GM10266 (cell line): ENCODE measurements at regions not wholly inside any gene's neighbourhood (a gene's known extent, or its start where the extent isn't known, plus 50 kb on each side); places are given as distances from the start of the nearest gene placed in this dataset.

ENCODE experiments used
- DNase-seq: peaks from one replicate; pipeline ENCODE4 v3.0.0; 2012; ENCODE audit errors: extremely low spot score
- CTCF ChIP-seq: IDR thresholded peaks from 2 replicates; pipeline ENCODE4 v1.5.1; 2012; ENCODE audit warnings: mild to moderate bottlenecking, low read depth; ENCODE audit not compliant: control insufficient read depth, insufficient read depth; ENCODE audit errors: missing control alignments

GRCh38 chr1:36594023-36594422 is 111.3 kb upstream of the CSF3R start:
- TF ChIP-seq CTCF, result no peak
- DNase-seq, result no peak

GRCh38 chr1:36591278-36591677 is 108.6 kb upstream of the CSF3R start:
- no peak for DNase-seq
- TF ChIP-seq CTCF, result no peak

- no peak for TF ChIP-seq CTCF
- no peak for DNase-seq
Measured at GRCh38 chr1:36590771-36591170, 108.1 kb upstream of the CSF3R start.

- TF ChIP-seq CTCF, result no peak
- no peak for DNase-seq
Measured at GRCh38 chr1:36590264-36590663, 107.6 kb upstream of the CSF3R start.

- no peak for TF ChIP-seq CTCF
- no peak for DNase-seq
Measured at GRCh38 chr1:36588972-36589371, 106.3 kb upstream of the CSF3R start.

GRCh38 chr1:36585569-36586548 is 103.1 kb upstream of the CSF3R start:
- no peak for DNase-seq
- no peak for TF ChIP-seq CTCF

- DNase-seq, result no peak
- TF ChIP-seq CTCF, result no peak
Measured at GRCh38 chr1:36584874-36585453, 102.3 kb upstream of the CSF3R start.
